ENCODE measurements at regions not wholly inside any gene's neighbourhood (a gene's known extent, or its start where the extent isn't known, plus 50 kb on each side); places are given as distances from the start of the nearest gene placed in this dataset.

DNA sequence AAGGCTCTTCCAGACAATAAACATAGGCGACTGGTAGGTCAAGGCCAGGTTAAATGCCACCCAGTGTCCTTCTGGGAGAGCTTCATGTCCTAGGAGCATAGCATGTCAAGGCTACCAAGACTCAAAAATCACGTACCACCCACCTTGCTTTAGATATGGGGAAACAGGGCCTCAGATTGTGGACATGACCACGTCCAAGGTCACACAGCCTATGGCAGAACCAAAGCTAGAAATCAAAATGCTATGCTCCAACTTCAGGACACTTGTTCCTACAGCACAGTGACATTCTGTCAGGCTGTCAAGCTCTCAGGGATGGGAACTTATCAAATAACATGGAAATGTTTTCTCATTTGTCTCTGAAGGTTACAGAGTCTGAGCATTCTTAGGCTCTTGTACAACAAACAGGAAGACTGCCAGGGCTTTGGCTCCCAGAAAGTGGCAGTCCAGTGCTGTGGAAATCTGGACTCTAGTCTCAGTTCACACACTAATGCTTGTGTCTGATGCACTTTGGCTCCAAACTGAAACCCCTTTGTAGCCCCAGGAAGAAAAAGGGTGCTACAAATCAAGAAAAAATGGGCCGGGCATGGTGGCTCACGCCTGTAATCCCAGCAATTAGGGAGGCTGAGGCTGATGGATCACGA, 170.4 kb upstream of the LPP start:
- no peak for DNase-seq
- H3K36me3 ChIP-seq, result no peaks in the 10 kb centered on the region
- H3K4me1 ChIP-seq, result no peaks in the 10 kb centered on the region
- H3K27me3 ChIP-seq, result no peaks in the 10 kb centered on the region
- no peak overlapping the region for H3K27ac ChIP-seq
- H3K9me3 ChIP-seq, result no peaks in the 10 kb centered on the region
- no peak overlapping the region for H3K4me3 ChIP-seq
- intact Hi-C loops (cut with DNase I), result no loop called here
- TF ChIP-seq, protein P1, sequence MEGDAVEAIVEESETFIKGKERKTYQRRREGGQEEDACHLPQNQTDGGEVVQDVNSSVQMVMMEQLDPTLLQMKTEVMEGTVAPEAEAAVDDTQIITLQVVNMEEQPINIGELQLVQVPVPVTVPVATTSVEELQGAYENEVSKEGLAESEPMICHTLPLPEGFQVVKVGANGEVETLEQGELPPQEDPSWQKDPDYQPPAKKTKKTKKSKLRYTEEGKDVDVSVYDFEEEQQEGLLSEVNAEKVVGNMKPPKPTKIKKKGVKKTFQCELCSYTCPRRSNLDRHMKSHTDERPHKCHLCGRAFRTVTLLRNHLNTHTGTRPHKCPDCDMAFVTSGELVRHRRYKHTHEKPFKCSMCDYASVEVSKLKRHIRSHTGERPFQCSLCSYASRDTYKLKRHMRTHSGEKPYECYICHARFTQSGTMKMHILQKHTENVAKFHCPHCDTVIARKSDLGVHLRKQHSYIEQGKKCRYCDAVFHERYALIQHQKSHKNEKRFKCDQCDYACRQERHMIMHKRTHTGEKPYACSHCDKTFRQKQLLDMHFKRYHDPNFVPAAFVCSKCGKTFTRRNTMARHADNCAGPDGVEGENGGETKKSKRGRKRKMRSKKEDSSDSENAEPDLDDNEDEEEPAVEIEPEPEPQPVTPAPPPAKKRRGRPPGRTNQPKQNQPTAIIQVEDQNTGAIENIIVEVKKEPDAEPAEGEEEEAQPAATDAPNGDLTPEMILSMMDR (IDR thresholded peaks at IDR 0.05), result no peak
- no peak overlapping the region for H3K9ac ChIP-seq (ENCODE audit: low read depth in 2 of 2, low read length in 2 of 2)

DNA sequence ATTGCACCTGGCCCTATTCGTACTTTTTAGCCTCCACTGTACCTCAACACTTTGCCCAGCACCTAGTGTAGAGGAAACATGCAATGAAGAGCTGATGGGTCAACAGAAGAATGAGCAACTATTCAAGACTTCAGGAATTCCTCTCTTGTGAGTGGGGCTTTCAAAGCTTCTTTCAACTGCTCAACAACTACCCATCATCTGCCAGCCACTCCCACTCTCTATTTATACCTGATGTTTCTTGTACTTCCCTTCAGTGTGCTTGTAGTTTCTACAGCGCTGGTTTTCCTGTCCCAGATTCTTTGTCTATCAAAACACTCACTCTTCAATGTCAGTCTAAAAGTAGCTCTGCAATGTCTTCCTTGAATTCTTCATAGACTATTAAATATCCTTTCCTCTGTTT, 168.3 kb upstream of the LPP start:
- intact Hi-C loops (cut with DNase I), result no loop called here
- Histone ChIP-seq H3K36me3 (no peaks in the 10 kb centered on the region), H3K9ac (ENCODE audit: low read depth in 2 of 2, low read length in 2 of 2) (no peak overlapping the region), H3K4me1 (no peaks in the 10 kb centered on the region), H3K27me3 (no peaks in the 10 kb centered on the region), H3K9me3 (no peaks in the 10 kb centered on the region), H3K27ac (no peak overlapping the region), H3K4me3 (no peak overlapping the region)
- no peak for DNase-seq
- TF ChIP-seq, protein P1 (IDR thresholded peaks at IDR 0.05), result no peak

DNA sequence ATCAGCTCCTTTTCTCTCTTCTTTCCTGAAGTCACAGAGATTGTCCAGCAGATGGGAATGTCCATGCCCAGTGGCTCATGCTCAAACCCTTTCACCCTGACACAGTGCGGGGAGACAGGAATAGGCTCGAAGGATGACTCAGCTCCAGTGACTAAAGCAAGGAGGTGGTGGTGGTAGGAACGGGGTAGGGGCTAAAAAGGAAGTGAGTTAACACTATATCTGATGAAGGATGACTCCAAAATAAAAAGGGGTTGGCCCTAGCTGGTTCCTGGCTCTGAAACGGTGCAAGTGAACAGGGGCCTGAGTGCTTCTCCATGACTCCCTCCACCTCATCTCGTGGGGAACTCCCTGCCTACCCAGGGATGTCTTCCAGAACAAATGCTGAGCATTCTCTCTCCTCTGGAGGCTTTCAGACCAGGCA, 167.4 kb upstream of the LPP start:
- Histone ChIP-seq H3K27ac (no peak overlapping the region), H3K27me3 (no peaks in the 10 kb centered on the region), H3K4me1 (no peaks in the 10 kb centered on the region), H3K9me3 (no peaks in the 10 kb centered on the region), H3K9ac (ENCODE audit: low read depth in 2 of 2, low read length in 2 of 2) (no peak overlapping the region), H3K36me3 (no peaks in the 10 kb centered on the region), H3K4me3 (no peak overlapping the region)
- TF ChIP-seq, protein P1 (IDR thresholded peaks at IDR 0.05), result no peak
- intact Hi-C loops (cut with DNase I), result no loop called here
- no peak for DNase-seq

DNA sequence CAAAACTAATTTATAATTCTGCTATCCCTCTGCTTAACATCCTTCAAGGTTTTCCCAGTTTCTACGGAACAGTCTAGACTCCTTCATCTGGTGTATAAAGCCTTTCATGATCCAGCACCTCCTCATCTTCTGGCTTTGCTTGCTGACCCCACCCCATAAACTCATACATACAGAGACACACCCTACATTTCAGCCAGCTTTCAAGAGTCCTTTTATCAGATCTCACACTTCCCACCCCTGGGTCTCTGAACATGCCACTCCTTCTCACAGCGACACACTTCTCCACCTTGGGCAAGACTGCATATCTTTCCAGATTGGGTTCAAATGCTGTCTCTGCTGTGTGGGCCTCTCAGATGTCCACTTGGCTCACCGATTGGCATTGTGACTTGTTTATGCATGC, 166.8 kb upstream of the LPP start:
- Histone ChIP-seq H3K4me3 (no peak overlapping the region), H3K4me1 (no peaks in the 10 kb centered on the region), H3K27ac (no peak overlapping the region), H3K9ac (ENCODE audit: low read depth in 2 of 2, low read length in 2 of 2) (no peak overlapping the region), H3K36me3 (no peaks in the 10 kb centered on the region), H3K27me3 (no peaks in the 10 kb centered on the region), H3K9me3 (no peaks in the 10 kb centered on the region)
- intact Hi-C loops (cut with DNase I), result no loop called here
- DNase-seq, result no peak
- TF ChIP-seq, protein P1 (IDR thresholded peaks at IDR 0.05), result no peak

DNA sequence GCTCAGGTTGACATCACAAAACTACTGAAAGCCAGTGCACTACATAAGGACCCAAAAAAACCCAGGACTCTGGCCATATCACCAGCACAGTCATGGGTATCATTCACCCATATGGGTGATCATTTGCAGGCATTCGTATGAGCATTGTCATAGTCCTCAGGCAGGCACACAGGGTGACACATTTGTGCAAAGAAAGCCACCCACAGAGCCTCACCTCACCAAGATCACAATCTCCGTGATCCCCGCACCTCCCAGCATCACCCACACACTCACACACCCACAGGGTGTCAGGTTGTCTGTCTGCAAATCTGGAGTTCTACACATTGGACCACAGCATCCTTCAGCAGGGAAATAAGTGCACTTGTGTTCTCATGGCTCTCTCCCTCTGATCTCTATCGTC, 166.0 kb upstream of the LPP start:
- TF ChIP-seq, protein P1 (IDR thresholded peaks at IDR 0.05), result no peak
- intact Hi-C loops (cut with DNase I), result no loop called here

More for the DNA sequence above, 166.0 kb upstream of the LPP start:
- Histone ChIP-seq H3K4me3 (no peak overlapping the region), H3K4me1 (no peaks in the 10 kb centered on the region), H3K9me3 (no peaks in the 10 kb centered on the region), H3K27ac (no peak overlapping the region), H3K9ac (ENCODE audit: low read depth in 2 of 2, low read length in 2 of 2) (no peak overlapping the region), H3K36me3 (no peaks in the 10 kb centered on the region), H3K27me3 (no peaks in the 10 kb centered on the region)
- no peak for DNase-seq

Measured in colonic mucosa (tissue), 4 donors.